ENCODE measurements at regions not wholly inside any gene's neighbourhood (a gene's known extent, or its start where the extent isn't known, plus 50 kb on each side); places are given as distances from the start of the nearest gene placed in this dataset.

DNA sequence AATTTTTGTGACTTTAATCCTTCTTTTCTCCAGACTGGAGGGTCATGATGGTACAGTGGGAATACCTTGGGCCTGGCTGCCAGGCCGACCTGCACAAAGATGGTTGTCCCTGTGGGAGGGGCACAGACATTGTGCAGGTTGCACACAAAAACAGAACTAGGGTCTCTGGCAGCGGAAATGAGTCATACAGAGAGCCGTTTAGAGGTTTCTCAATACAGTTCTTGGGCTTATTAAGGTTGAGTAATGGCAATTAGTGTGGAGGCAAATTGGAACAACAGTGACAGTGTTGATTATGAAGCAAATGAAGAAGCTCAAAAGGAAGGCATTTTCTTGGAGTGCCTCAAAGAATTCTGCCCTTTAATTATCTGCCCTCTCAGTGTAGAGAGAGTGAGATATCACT lies 173.6 kb downstream of the TENT4A start:
- TF ChIP-seq, protein P1, sequence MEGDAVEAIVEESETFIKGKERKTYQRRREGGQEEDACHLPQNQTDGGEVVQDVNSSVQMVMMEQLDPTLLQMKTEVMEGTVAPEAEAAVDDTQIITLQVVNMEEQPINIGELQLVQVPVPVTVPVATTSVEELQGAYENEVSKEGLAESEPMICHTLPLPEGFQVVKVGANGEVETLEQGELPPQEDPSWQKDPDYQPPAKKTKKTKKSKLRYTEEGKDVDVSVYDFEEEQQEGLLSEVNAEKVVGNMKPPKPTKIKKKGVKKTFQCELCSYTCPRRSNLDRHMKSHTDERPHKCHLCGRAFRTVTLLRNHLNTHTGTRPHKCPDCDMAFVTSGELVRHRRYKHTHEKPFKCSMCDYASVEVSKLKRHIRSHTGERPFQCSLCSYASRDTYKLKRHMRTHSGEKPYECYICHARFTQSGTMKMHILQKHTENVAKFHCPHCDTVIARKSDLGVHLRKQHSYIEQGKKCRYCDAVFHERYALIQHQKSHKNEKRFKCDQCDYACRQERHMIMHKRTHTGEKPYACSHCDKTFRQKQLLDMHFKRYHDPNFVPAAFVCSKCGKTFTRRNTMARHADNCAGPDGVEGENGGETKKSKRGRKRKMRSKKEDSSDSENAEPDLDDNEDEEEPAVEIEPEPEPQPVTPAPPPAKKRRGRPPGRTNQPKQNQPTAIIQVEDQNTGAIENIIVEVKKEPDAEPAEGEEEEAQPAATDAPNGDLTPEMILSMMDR (IDR thresholded peaks at IDR 0.05) = no peak
- TF ChIP-seq EZH2 (IDR thresholded peaks at IDR 0.05; ENCODE audit: borderline replicate concordance, insufficient read depth, low read depth, low read length, poor library complexity, severe bottlenecking) = no peak
